Glutamatergic neuron (in vitro differentiated cells): ENCODE measurements at regions not wholly inside any gene's neighbourhood (a gene's known extent, or its start where the extent isn't known, plus 50 kb on each side); places are given as distances from the start of the nearest gene placed in this dataset.

ENCODE experiments used
- DNase-seq: peaks from one replicate; pipeline ENCODE4 v3.0.0; 2022
- H3K27ac Mint-ChIP-seq: one replicate; pipeline ENCODE4 v1.8.0; 2020; ENCODE audit warnings: mild to moderate bottlenecking, mixed read lengths, inconsistent platforms; ENCODE audit not compliant: unreplicated experiment
- H3K27me3 Mint-ChIP-seq: one replicate; pipeline ENCODE4 v1.8.0; 2020; ENCODE audit warnings: mild to moderate bottlenecking, moderate library complexity, mixed read lengths, inconsistent platforms; ENCODE audit not compliant: unreplicated experiment
- H3K36me3 Mint-ChIP-seq: one replicate; pipeline ENCODE4 v1.8.0; 2020; ENCODE audit warnings: mild to moderate bottlenecking, mixed read lengths, inconsistent platforms; ENCODE audit not compliant: unreplicated experiment
- H3K4me1 Mint-ChIP-seq: one replicate; pipeline ENCODE4 v1.8.0; 2020; ENCODE audit warnings: mild to moderate bottlenecking, low read depth, mixed read lengths, inconsistent platforms; ENCODE audit not compliant: unreplicated experiment
- H3K4me3 Mint-ChIP-seq: one replicate; pipeline ENCODE4 v1.8.0; 2020; ENCODE audit warnings: mild to moderate bottlenecking, mixed read lengths, inconsistent platforms; ENCODE audit not compliant: unreplicated experiment
- H3K9me3 Mint-ChIP-seq: one replicate; pipeline ENCODE4 v1.8.0; 2020; ENCODE audit warnings: mild to moderate bottlenecking, moderate library complexity, mixed read lengths, inconsistent platforms; ENCODE audit not compliant: unreplicated experiment
- TF ChIP-seq, protein P1 (sequence below): fragments of 200-600 bp; sonication (generic); IDR thresholded peaks from one replicate; pipeline ENCODE4 v1.5.0; 2021; ENCODE audit not compliant: partially characterized antibody, unreplicated experiment

DNA sequence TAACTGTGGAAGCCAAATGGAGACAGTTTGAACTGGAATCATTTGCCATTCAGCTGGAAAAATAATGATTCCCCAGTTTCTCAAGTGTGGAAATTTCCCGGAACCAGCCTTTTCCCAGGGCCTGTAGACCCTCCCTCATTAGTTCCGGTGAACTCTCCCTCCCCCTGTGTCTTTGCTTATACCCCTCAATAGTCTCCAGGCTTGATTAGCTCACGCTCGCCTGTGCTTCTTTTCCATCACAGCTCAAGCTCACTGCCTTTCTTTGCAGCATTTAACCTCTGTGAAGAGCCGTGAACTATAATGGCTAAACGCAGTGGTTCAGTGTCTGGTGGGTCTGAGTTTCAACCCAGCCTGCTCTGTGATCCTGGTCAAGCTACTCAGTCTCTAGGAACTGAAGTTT is 690.8 kb downstream of the INHBA start:
- H3K27ac Mint-ChIP-seq = no peak overlapping the region
- no peak overlapping the region for H3K4me3 Mint-ChIP-seq
- H3K36me3 Mint-ChIP-seq = no peaks in the 10 kb centered on the region
- H3K9me3 Mint-ChIP-seq = no peaks in the 10 kb centered on the region
- TF ChIP-seq, protein P1, sequence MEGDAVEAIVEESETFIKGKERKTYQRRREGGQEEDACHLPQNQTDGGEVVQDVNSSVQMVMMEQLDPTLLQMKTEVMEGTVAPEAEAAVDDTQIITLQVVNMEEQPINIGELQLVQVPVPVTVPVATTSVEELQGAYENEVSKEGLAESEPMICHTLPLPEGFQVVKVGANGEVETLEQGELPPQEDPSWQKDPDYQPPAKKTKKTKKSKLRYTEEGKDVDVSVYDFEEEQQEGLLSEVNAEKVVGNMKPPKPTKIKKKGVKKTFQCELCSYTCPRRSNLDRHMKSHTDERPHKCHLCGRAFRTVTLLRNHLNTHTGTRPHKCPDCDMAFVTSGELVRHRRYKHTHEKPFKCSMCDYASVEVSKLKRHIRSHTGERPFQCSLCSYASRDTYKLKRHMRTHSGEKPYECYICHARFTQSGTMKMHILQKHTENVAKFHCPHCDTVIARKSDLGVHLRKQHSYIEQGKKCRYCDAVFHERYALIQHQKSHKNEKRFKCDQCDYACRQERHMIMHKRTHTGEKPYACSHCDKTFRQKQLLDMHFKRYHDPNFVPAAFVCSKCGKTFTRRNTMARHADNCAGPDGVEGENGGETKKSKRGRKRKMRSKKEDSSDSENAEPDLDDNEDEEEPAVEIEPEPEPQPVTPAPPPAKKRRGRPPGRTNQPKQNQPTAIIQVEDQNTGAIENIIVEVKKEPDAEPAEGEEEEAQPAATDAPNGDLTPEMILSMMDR = no peak
- no peaks in the 10 kb centered on the region for H3K27me3 Mint-ChIP-seq
- no peaks in the 10 kb centered on the region for H3K4me1 Mint-ChIP-seq
- no peak for DNase-seq

DNA sequence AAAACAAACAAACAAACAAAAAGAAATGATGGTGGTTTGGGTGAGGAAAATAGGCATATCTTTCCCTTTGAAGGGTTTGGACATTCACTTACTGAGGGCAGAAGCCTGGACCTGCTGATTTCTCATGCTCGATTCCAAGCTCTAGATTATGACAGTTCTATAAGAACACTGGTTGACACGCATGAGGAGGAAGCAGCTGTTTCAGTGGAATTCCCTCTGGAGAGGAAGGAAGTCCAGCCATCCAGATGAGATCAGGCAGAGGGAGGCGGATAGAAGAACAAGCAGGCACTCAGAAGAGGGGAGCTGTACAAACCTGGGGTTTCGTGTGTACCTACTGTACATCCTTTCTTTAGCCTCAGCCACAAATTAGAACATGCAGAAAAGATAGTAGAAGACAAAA is 691.9 kb downstream of the INHBA start:
- Mint-ChIP-seq H3K27me3 (no peaks in the 10 kb centered on the region), H3K27ac (no peak overlapping the region), H3K36me3 (no peaks in the 10 kb centered on the region), H3K9me3 (no peaks in the 10 kb centered on the region), H3K4me3 (no peak overlapping the region), H3K4me1 (no peaks in the 10 kb centered on the region)
- no peak for DNase-seq
- TF ChIP-seq, protein P1 = no peak

DNA sequence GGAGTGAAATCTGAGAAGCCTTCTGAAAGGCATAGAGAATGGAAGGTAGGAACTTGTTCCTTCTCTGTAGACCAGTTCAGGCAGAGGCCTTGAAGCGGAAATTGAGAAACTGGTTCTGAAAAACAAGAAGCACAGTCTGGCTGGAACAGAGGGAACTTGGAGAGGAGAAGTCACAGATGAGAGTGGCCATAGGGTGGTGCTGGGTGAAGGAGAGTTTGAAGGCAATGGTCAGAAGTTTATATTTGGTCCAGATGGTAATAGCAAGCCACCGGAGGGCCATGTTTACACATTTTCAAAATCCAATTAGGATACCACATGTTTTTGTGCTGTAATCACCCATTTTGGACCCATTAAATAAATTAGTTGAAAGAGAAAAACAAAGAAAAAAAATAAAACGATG is 692.5 kb downstream of the INHBA start:
- TF ChIP-seq, protein P1 = no peak
- no peak for DNase-seq
- Mint-ChIP-seq H3K27me3 (no peaks in the 10 kb centered on the region), H3K9me3 (no peaks in the 10 kb centered on the region), H3K36me3 (no peaks in the 10 kb centered on the region), H3K4me1 (no peaks in the 10 kb centered on the region), H3K4me3 (no peak overlapping the region), H3K27ac (no peak overlapping the region)

DNA sequence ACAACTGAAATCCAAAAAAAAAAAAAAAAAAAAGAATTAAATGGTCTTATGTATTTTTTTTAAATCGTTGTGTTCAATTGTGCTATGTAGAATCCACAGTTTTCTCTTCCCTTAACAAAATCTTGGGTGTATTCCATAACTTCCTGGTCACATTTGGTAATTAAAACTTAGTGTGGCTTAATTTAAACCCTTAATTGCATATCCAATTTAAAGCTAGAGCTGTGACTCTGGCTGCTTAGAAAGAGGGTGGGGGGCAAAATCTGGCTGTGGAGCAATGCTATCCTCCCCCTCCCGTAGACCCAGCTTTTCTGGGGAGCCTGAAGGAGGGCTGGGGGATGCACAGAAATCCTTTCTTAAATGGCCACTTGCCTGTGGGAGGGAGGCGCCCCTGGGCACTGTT is 695.1 kb downstream of the INHBA start:
- Mint-ChIP-seq H3K27me3 (no peaks in the 10 kb centered on the region), H3K9me3 (no peaks in the 10 kb centered on the region), H3K27ac (no peak overlapping the region), H3K36me3 (no peaks in the 10 kb centered on the region), H3K4me3 (no peak overlapping the region), H3K4me1 (no peaks in the 10 kb centered on the region)
- DNase-seq = no peak
- TF ChIP-seq, protein P1 = no peak

DNA sequence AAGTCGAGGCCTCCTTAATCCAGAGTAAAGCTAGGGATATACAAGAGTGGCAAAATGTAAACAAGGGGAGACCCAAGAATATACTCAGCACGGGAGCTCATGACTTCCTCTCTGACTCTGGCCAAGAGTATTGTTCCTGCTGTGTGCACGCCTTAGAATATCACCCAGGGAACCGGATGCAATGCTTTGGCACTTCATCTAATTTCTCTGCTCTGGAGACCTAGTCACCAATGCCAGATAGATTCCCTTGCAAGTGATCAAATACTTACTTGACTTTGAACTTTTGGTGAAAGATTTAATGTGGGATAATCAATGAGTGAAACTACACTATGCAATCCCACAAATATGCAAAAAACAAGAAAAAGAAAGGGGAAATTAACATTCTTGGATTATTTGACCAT is 695.5 kb downstream of the INHBA start:
- Mint-ChIP-seq H3K36me3 (no peaks in the 10 kb centered on the region), H3K27ac (no peak overlapping the region), H3K4me1 (no peaks in the 10 kb centered on the region), H3K27me3 (no peaks in the 10 kb centered on the region), H3K4me3 (no peak overlapping the region), H3K9me3 (no peaks in the 10 kb centered on the region)
- TF ChIP-seq, protein P1 = no peak
- DNase-seq = no peak
